HG02623 (cell line): ENCODE measurements at regions not wholly inside any gene's neighbourhood (a gene's known extent, or its start where the extent isn't known, plus 50 kb on each side); places are given as distances from the start of the nearest gene placed in this dataset.
A peak's percentile ranks its signal among the peaks of the same experiment; 100 is the strongest.
"Not testable (repeated sequence)": the region's sequence is repeated elsewhere in the genome, so short reads cannot be mapped to it uniquely, and the experiment has no call there.

Experiments used
- ATAC-seq: cut with Tn5 transposase; IDR thresholded peaks from one replicate; pipeline ENCODE4 v1.9.1; 2021; ENCODE audit warnings: moderate library complexity; ENCODE audit not compliant: unreplicated experiment

DNA sequence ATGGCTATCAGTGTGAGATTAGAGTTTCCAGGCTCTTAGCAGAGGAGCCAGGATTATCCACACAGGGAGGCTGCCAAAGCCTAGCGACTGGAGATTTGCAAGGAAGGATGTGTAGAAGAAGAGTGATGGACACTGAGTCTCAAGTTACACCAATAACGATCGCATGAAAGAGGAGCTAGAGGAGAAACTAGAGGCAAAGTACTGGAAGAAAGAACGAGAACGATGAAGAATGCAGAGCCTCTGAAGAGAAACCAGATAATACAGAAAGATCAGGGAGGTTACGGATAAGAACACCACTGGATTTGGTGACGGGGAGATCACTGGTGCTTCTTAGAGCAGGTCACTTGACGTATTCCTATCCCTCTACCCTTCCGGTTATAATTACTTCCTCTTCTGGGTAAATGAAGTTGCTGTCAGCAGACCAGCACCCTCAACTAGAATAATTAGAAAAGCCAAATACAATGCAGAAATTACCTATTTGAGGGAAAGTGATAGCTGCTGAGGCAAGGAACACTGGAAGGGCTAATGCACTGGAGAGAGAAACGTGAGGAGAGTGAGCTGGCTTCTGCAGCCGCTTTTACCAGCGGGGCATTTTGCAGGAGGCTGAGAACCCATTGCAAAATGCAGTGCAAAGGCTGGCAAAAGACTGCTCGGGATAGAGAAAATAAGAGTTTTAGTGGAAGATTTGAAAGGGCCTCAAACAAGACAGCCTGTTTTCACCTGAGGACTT lies 93.1 kb upstream of the HIF1A start:
- ATAC-seq: no peak

DNA sequence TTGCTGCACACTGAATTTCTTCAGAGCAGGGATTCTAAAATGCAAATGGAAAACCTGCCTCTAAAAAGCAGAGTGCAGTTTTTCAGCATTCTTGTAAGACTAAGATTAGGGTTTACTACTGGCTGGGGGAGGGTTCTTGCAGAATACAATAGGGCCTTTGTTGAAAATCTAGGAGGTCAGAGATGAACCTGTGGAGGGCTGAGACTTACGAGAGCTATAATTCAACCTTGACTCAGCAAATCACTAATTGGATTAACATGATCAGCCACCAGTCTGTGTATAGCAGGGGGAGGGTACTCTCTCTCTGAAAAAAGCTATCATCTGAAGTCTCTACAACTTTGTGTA lies 92.6 kb upstream of the HIF1A start:
- no peak for ATAC-seq

DNA sequence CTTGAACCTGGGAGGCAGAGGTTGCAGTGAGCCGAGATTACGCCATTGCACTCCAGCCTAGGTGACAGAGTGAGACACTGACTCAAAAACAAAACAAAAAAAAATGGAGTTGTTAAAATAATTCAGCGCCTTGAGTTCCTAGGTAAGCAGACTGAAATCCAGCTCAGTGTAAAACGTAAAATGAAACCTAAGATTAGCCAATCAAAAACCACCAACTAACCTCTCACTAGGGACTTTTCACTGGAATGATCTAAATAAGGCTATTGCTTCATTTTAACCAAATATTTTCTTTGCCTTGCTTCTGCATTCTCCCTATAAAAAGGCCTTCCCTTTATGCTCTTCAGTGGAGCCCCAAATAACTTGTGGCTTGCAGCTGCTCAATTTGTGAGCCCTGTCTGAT lies 91.6 kb upstream of the HIF1A start:
- ATAC-seq: no peak

DNA sequence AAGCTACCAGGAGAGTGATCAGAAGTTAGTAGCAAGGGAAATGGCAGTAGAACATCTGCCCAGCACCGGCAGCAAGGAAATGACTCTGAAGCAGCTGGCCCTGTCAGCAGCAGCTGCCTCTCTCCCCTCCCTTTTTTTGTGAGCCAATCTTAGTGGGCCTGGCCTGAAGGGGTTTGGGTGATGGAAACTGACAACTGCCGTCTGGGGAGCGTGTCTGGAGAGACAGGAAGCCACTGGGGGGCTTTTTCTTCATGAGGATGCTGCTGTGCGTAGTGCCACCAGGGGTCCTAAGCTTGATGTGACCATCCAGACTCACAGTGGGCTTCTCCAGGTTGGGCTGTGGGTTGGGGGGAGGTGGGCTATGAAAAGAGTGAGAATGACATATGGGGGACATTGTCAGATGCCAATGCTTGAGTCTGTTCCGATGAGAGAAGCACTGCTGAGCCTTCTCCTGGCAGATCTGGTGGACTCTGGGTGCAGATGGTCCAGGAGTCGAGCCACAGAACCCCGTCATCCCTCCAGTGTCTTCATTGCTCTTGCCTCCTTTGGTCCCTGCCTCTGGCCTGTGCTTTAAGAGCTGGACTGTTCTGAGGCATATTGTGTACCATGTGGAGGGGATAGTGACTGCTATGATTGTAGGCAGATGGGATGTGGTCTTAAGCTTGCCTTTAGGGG lies 87.6 kb upstream of the HIF1A start:
- ATAC-seq: no peak

DNA sequence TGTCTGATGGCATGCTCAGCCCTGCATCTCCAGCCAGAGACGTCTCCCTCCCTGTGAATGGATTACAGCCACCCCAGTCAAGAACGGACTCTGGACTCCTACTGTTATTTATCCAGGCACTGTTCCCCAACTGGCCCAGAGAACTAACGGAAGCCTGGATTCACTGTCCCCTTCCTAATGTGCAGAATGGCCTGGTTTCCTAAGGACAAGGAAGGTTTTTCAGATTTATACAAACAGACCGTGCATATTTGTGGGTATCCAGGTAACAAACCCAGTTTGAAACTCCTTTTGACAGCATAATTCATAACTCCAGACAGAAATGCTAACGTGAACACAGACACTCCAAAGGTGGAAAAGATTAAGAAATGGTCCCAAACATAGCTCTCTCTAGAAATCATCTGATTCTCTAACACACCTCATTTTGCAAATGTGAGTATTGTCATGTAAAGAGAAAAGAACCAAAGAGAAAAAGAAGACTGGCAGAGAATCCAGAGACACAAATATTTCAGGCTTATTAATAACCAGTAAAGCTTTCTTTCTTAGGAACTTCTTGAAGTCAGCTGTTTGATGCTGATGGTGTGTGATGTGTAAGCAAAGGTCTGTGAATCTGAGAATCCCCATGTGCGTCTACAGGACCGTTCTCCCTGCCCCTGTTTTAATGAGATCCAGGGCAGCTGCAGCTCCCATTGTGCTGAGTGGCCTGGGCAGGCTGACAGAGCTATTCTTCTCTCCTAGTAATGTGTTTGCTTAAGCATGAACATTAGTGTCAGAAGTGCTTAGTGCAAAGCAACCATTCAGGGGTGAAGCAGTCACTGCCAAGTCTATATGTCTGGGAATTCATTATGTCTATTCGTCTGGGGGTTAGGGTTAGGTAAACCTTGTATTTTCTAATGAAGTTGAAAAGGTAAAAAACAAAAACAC lies 86.8 kb upstream of the HIF1A start:
- ATAC-seq: no peak

DNA sequence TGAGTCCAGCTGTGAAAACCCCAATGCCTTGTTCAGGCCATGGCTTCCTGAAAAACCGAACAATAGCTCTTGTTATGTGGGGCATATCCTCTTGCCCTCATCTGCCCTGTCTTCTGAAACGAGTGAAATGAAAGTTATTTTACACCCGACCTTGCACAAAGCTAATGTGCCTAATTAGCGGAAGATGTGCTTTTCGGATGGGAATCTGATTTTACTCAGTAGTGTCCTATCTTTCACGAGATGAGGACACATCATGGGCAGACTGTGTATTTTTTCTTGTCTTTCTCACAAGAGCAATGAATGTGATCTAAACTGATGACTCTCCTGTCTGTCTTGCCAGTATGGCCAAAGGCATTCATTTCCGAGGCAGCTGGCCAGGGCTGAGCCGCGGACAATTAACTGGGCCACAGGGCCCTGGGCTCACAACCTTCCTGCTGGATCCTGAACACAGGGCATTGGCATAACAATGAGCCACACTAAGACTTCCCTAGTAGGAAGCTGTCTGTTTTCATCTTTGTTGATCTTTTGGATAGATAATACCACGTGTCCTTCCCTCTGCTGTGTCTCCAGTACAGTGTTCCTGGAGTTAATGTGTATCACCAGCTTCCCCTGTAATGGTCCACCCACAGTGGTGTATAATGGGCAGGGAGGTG lies 86.0 kb upstream of the HIF1A start:
- ATAC-seq: no peak

DNA sequence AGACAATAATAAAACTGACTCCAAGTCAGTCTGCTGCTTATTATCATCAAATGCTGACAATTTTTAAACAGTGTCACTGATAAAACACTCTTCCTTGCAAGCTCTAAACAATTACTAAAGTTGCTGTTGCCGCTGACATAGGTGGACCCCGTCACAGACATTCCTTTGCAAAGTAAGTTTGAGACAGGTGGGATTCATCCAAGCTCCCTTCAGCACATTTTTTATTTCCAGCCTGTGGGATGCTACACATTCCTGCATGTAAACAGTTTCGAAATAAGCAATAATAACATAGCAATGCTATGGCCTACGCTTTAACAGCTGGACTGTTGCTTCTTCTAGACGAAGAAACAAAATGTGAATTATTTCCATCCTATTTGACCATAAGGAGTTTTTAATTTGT lies 85.4 kb upstream of the HIF1A start:
- no peak for ATAC-seq

DNA sequence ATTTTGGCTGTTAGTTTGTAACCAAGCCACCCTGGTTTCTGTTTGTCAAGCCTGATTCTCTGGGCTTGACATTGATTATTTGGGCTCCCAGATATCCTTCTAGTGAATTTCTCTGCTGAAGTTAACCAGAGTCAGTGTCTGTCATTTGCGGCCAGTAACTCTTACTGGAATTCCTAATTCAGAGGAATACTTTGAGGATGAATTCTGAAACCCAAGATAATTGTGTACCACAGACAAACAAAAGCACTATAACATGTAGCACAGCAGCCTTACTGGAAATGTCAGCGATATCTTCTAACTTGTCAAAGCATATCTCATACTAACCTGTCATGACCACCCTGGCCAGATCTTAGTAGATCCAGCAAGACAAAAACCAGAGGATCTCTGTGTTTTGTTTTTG lies 84.4 kb upstream of the HIF1A start:
- ATAC-seq: no peak

DNA sequence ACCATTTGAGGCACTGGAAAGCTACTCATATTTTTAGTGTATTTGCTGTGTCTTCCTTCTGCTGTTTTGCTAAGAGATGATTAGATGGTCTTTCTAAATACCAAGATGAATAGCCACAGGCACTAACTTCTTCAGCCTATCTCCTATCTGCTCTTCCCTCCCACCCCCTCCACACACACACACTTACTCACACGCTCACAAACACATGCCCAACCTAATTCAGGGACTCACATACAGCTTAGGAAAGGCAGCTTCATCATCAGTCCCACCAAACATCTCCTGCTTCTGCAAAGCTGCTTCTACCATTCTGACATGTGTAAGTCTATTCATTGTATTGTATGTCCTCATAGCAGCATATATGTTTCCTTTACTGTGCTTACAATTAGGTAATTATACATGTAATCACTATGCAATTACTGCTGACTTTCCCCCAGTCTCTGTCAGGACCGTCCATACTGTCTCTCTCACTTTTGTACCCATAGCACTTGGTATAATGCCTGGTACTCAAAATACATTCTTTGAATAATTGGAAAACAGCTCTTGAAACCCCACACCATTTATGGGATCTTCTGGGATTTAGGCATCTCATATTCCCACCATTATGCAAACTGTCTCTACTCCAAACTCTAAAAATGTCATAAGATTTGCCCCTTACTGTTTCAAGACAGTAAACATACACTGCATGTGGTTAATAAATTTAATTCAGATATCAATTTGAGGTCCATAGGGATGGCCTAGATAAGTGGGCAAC lies 83.3 kb upstream of the HIF1A start:
- no peak for ATAC-seq

DNA sequence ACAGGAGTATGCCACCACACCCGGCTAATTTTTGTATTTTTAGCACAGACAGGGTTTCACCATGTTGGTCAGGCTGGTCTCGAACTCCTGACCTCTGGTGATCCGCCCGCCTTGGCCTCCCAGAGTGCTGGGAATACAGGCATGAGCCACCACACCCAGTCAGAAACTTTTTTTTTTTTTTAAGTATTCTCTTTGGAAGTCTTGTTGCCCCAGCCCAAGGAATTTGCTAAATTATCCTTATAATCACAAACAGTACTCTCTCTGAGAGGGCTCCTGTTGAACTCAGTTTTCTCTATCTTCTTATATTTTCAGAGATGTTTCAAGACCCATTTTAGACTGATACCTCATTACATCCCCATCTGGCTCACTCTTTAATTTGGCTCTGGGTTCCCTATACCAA lies 82.3 kb upstream of the HIF1A start:
- not testable (repeated sequence) for ATAC-seq

DNA sequence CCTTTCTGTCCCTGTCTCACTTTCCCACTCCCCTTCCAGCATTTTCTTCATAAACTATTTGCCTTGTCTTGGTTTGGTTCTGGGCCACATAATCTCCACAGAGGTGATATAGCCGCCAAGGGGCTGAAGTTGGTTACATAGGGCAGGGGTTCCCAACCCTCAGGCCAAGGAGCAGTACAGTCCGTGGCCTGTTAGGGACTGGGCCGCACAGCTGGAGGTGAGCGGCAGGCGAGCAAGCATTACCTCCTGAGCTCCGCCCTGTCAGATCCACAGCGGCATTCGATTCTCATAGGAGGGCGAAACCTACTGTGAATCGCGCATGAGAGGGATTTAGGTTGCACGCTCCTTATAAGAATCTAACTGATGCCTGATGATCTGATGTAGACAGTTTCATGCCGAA lies 80.6 kb upstream of the HIF1A start:
- no peak for ATAC-seq

DNA sequence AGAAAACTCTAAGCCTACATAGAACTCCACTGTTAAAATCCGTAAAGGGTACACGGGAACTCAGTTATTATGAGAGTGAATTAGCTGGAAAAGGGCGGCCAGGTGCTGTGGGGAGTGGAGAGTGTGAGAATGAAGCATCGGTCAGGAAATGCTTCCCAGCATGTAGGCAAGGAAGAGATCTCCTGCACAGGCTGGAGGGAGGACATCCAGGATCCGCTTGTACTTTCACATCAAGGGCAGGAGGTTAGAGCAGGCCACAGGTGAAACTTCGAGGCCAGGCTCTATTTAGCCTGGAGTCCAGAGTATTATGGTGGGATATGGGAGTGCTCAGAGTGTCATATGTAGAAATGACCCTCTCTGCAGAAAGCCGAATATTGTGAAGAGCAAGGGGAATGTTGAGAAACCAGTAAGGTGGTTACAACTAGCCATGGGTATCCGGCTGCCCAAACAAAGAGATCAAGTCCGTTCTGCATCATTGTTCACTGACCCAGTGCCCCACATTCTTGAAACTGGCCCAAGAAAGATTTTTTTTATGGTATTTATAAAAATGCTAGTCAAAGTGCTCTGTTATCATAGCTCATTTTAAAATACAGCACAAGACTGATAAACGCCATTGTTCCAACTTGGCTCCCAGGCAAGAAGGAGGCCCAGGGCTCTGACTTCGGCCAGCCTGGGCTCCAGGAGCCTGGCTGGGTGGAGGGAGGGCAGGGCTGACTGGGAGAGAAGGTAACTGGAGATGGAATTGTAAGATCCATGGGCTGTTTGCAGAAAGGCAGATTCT lies 79.4 kb upstream of the HIF1A start:
- no peak for ATAC-seq

DNA sequence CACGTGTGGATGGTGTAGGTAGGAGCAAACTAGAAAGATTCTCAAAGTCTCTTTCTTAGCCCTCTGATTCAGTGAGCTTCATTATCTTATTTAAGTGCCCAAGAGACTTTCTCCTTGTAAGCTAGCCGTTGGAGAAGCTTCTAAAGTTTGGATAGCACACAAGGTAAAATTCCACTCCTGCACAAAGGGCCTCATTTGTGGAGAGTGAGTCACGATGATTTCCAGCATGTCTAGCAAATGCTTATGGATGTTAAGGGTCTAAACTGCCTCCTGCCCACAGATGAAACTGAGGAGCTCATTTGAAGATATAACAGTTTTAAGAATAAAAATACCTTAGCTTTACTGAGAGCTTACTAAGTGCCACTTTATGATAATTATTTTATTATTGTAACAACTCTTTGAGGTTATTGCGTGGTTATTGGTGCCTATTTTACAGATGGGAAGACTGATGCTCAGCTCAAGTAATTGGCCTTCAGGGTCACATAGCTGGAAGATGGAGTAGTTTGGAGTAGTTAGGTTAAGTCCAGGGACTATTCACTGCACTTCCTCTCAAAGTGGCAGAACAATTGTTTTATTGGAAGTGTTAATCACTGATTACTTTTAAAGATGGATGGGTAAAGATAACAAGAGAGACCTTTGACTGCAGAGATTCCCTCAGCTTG lies 78.7 kb upstream of the HIF1A start:
- ATAC-seq: no peak

DNA sequence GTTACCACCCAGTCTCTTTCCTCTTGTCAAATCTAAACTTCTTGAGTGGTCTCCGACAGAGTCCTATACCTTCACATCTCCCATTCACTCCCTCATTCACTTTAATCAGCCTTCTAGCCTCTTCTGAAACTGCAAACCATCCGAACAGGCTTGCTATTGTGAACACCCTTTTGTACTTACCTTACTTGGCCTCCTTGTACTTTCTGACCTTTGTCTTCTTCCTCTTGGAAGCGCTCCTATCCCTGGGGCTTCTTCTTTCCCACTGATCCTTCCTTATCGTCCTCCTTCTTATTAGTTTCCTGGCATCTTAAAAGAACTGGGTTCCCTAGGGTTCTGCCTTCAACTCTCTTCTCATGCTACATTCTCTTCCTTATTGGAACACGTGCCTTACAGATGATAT lies 76.9 kb upstream of the HIF1A start:
- ATAC-seq: no peak

DNA sequence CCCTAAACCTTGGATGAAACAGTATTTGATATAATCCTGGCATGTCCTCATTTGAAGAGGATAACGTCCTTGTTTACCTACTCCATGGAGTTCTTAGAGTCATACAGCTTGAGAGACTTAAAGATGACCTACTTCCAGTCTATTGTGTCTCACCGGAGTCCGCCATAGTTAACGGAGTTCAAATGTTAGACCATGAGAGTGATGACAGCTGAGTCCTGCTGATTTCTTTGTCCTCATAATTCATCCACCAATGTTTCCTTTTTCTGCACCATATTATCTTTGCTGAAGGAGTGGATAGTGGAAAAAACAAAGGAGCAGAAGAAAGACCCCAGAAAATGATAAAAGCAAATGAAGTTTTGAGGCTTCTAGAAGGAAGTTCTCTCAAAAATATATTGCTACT lies 75.8 kb upstream of the HIF1A start:
- ATAC-seq: no peak

DNA sequence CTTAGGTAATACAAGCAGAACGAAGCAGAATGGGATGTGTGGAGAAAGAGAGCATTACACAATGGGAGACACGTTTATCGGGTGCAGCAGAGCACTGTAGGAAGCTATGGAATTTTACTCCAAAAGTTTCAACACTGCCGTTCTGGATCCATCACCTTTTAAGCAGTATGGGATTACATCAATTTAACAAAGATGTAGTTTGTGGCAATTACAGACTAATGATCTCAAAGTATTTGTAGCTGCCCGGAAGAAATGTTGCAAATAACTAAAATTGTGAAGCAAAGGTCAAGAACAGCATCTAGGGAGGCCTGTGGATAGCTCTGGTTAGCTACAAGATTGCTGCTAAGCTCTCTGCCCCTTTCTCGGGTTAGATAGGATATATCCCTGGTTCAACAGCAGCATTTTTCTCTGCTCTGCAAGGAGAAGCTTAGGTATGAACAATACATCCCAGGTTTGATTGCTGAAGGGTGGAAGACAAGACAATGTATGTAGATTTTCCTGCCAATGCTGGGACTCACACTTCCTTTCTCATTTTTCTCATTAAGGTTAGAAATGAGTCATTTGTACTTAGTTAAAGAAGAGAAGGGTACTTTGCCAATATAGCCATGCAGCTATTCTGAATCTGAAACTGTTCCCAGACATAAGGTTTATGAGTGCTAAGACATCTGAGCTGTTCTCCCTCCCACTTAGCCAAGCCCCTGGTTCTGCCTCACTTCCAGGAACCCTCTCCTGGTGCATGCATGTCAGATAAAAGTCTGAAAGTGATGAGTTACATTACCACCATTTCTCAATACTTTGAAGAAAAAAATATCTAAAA lies 75.0 kb upstream of the HIF1A start:
- peak; percentile 64 for ATAC-seq

DNA sequence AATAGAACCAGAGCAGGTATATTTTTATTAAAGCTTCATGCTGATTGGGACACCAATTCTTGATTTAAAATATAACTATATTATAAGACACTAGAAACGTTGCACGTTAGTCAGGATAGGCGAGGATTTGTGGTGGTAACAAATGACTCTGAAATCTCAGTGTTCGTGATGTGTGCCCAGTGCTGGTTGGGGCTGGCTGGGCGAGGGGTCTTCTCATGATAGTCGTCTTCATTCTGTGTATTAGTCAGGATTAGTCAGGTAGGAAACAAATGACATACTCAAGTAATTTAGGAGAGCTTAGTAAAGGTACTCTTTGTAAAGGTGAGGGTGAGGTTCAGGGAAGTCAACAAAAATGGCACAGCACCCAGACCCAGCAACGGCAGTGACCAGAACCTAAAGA lies 73.9 kb upstream of the HIF1A start:
- no peak for ATAC-seq

DNA sequence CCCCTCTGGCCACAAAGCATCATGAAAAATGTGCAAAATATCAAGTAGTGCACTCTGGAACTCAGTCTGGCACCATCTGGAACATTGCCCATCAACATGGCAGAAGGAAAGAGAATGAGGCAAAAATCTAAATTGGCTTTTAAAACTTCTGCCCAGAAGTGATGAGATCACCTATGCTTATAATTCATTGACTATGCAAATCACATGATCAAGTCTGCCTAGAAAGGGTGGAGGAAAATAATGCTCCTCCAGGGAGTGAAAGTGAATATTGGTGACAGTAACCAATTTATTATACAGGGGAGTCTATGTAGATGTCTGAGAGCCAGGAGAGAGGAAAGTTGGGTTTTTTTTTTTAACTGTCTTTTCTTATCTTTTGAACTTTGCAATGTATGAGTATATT lies 73.3 kb upstream of the HIF1A start:
- ATAC-seq: no peak

DNA sequence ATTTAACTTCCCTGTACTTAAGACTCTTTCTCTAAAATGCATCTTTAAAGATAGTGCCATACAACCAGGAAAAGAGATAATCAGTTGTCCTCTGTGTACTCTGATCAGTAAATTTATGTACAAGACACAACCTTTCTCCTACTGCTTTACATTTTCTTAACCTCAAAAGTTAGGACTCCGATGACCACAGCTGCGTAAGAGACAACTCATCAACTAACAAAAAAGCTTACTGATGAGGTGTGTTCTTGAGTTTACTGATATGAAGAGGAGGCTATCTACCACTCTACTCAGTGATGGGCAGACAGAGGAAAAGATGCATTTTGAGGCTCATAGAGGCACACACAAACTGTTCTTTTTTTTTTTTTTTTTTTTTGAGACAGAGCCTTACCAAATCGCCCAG lies 71.4 kb upstream of the HIF1A start:
- no peak for ATAC-seq
